KMS-11 (cell line): ENCODE measurements at regions not wholly inside any gene's neighbourhood (a gene's known extent, or its start where the extent isn't known, plus 50 kb on each side); places are given as distances from the start of the nearest gene placed in this dataset.
A peak's percentile ranks its signal among the peaks of the same experiment; 100 is the strongest.

Experiments used
- H2AFZ ChIP-seq: fragments of 200-600 bp; sonication (generic); 2 replicates; pipeline ENCODE4 v1.6.1; 2016; ENCODE audit warnings: antibody characterized with exemption, mixed run types, low read depth
- H3K27ac ChIP-seq: fragments of 200-600 bp; sonication (generic); 2 replicates; pipeline ENCODE4 v1.6.1; 2016; ENCODE audit warnings: mild to moderate bottlenecking, mixed run types
- H3K27me3 ChIP-seq: fragments of 200-600 bp; sonication (generic); 2 replicates; pipeline ENCODE4 v1.6.1; 2017; ENCODE audit warnings: mild to moderate bottlenecking, low read depth, mixed run types, moderate library complexity; ENCODE audit not compliant: insufficient read depth
- H3K36me3 ChIP-seq: fragments of 200-600 bp; sonication (generic); 2 replicates; pipeline ENCODE4 v1.6.1; 2017; ENCODE audit warnings: mild to moderate bottlenecking, mixed run types; ENCODE audit not compliant: insufficient read depth
- H3K4me1 ChIP-seq: fragments of 200-600 bp; sonication (generic); 2 replicates; pipeline ENCODE4 v1.6.1; 2016; ENCODE audit warnings: mild to moderate bottlenecking, low read depth, mixed run types; ENCODE audit not compliant: poor library complexity, severe bottlenecking
- H3K4me2 ChIP-seq: fragments of 200-600 bp; sonication (generic); 2 replicates; pipeline ENCODE4 v1.7.0; 2016; ENCODE audit warnings: mild to moderate bottlenecking, mixed run types
- H3K4me3 ChIP-seq: fragments of 200-600 bp; sonication (generic); IDR thresholded peaks from 2 replicates; pipeline ENCODE4 v1.6.1; 2017; ENCODE audit warnings: low read depth, low read length, mixed read lengths; ENCODE audit not compliant: insufficient read depth
- H3K79me2 ChIP-seq: fragments of 200-600 bp; sonication (generic); 2 replicates; pipeline ENCODE4 v1.6.1; 2016; ENCODE audit warnings: low read depth, mixed run types; ENCODE audit not compliant: insufficient read depth
- H3K9ac ChIP-seq: fragments of 200-600 bp; sonication (generic); 2 replicates; pipeline ENCODE4 v1.6.1; 2016; ENCODE audit warnings: mild to moderate bottlenecking, mixed run types
- H4K20me1 ChIP-seq: fragments of 200-600 bp; sonication (generic); 2 replicates; pipeline ENCODE4 v1.6.1; 2016; ENCODE audit warnings: mild to moderate bottlenecking, mixed run types; ENCODE audit not compliant: insufficient read depth
- TF ChIP-seq, protein P1 (sequence below): fragments of 200-600 bp; sonication (generic); conservative IDR thresholded peaks from 2 replicates; pipeline ENCODE4 v1.6.1; 2017; ENCODE audit warnings: low read depth, mild to moderate bottlenecking, antibody characterized with exemption, low read length, moderate library complexity, mixed read lengths

DNA sequence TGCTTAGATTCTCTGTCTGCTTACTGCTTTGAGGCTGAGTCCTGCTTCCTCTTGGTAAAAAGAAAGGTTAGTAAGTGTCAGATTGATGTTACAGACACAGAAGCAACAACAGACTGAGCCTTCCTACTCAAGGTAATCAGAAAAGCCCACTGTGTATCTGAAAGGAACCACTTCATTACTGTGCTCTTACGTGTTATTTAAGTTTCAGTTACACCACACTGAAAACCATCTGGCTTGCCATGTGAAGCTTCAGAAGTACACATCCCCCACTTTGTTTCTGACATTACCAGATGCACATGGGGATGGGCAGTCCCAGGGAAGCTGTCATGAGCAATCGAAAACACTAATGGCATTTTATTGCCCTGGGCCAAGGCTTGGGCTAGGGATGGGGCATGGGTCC lies 1290.1 kb downstream of the AACS start:
- Histone ChIP-seq H3K36me3 (no peaks in the 10 kb centered on the region), H3K4me1 (peaks cover 20% of the 10 kb centered on the region), H2AFZ (no peak overlapping the region), H3K27me3 (no peaks in the 10 kb centered on the region), H3K27ac (peak overlapping the region; percentile 48; the same call in 1 of the 2 replicates), H3K9ac (no peak overlapping the region), H3K4me2 (peak overlapping the region; percentile 39), H3K4me3 (no peak overlapping the region), H4K20me1 (no peaks in the 10 kb centered on the region), H3K79me2 (no peaks in the 10 kb centered on the region)
- TF ChIP-seq, protein P1, sequence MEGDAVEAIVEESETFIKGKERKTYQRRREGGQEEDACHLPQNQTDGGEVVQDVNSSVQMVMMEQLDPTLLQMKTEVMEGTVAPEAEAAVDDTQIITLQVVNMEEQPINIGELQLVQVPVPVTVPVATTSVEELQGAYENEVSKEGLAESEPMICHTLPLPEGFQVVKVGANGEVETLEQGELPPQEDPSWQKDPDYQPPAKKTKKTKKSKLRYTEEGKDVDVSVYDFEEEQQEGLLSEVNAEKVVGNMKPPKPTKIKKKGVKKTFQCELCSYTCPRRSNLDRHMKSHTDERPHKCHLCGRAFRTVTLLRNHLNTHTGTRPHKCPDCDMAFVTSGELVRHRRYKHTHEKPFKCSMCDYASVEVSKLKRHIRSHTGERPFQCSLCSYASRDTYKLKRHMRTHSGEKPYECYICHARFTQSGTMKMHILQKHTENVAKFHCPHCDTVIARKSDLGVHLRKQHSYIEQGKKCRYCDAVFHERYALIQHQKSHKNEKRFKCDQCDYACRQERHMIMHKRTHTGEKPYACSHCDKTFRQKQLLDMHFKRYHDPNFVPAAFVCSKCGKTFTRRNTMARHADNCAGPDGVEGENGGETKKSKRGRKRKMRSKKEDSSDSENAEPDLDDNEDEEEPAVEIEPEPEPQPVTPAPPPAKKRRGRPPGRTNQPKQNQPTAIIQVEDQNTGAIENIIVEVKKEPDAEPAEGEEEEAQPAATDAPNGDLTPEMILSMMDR = no peak

DNA sequence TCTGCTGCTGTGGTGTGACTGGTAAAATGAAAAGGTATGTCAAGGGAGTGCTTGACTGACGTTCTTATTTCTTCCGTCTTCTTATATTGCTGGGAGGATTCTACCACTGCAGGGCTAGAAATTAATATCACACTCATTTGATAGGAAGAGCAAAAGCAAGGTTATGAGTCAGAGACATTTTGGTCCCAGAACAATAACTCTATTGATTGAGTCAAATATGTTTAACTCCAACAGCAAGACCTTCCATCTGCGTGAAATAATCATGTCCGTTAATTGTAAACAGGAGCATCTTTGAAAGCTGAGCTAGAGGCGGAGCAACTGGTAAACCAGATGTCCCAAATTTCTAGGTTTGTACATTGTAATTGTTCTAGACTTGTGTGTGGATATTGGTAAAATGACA lies 1293.6 kb downstream of the AACS start:
- no peaks in the 10 kb centered on the region for H3K36me3 ChIP-seq
- no peak overlapping the region for H3K4me2 ChIP-seq
- no peaks in the 10 kb centered on the region for H3K27me3 ChIP-seq
- peaks cover 14% of the 10 kb centered on the region for H3K4me1 ChIP-seq
- TF ChIP-seq, protein P1 = no peak
- no peaks in the 10 kb centered on the region for H4K20me1 ChIP-seq
- no peak overlapping the region for H3K4me3 ChIP-seq
- H3K79me2 ChIP-seq = no peaks in the 10 kb centered on the region
- H3K27ac ChIP-seq = no peak overlapping the region
- no peak overlapping the region for H3K9ac ChIP-seq
- no peak overlapping the region for H2AFZ ChIP-seq

- Histone ChIP-seq H3K36me3 (no peaks in the 10 kb centered on the region), H3K4me1 (peaks cover 10% of the 10 kb centered on the region), H3K27ac (no peak overlapping the region), H3K79me2 (no peaks in the 10 kb centered on the region), H3K4me3 (no peak overlapping the region), H3K9ac (no peak overlapping the region), H2AFZ (no peak overlapping the region), H3K4me2 (no peak overlapping the region), H4K20me1 (no peaks in the 10 kb centered on the region), H3K27me3 (no peaks in the 10 kb centered on the region)
- TF ChIP-seq, protein P1 = no peak
Measured at GRCh38 chr12:126359216-126359615, 1294.0 kb downstream of the AACS start.

DNA sequence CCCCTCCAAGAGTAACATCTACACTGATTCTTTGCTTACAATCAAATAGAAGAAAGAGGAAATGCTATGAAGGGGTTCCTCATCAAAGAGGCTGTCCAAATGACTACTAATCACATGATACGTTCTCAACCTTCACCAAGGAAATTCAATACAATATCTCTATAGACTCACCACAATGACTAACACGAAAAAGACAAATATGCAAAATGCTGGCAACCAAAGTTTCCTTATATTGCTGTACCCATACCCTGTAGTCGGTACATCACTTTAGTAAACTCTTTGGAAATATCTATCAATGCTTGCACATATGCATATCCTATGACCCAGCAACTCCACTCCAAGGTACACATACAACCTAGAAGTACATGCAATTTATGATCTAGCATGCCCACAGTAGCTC lies 1296.6 kb downstream of the AACS start:
- Histone ChIP-seq H2AFZ (no peak overlapping the region), H3K36me3 (no peaks in the 10 kb centered on the region), H3K4me2 (no peak overlapping the region), H4K20me1 (no peaks in the 10 kb centered on the region), H3K4me3 (no peak overlapping the region), H3K79me2 (no peaks in the 10 kb centered on the region), H3K27ac (no peak overlapping the region), H3K27me3 (no peaks in the 10 kb centered on the region), H3K9ac (no peak overlapping the region), H3K4me1 (no peaks in the 10 kb centered on the region)
- TF ChIP-seq, protein P1 = no peak
